H9 (cell line): ENCODE measurements at regions not wholly inside any gene's neighbourhood (a gene's known extent, or its start where the extent isn't known, plus 50 kb on each side); places are given as distances from the start of the nearest gene placed in this dataset.

Source experiments
- DNase-seq: peaks from one replicate; pipeline ENCODE4 v3.0.0-alpha.2; 2017
- H2AFZ ChIP-seq: one replicate; pipeline ENCODE4 v1.6.1; 2013; ENCODE audit warnings: mild to moderate bottlenecking, low read length, control low read depth, moderate library complexity
- H2AK5ac ChIP-seq: 2 replicates; pipeline ENCODE4 v1.6.1; 2013; ENCODE audit warnings: low read length, control low read depth, mixed read lengths; ENCODE audit not compliant: insufficient read length
- H2BK120ac ChIP-seq: one replicate; pipeline ENCODE4 v1.6.1; 2013; ENCODE audit warnings: low read depth, mild to moderate bottlenecking, low read length, control low read depth, inconsistent platforms; ENCODE audit not compliant: poor library complexity, severe bottlenecking
- H2BK12ac ChIP-seq: 2 replicates; pipeline ENCODE4 v1.6.1; 2013; ENCODE audit warnings: low read length, control low read depth, mixed read lengths, low read depth; ENCODE audit not compliant: insufficient read length
- H2BK15ac ChIP-seq: 2 replicates; pipeline ENCODE4 v1.6.1; 2013; ENCODE audit warnings: low read depth, low read length, control low read depth
- H2BK20ac ChIP-seq: one replicate; pipeline ENCODE4 v1.6.1; 2013; ENCODE audit warnings: low read depth, mild to moderate bottlenecking, low read length, control low read depth, inconsistent platforms; ENCODE audit not compliant: poor library complexity, severe bottlenecking
- H2BK5ac ChIP-seq: 2 replicates; pipeline ENCODE4 v1.6.1; 2013; ENCODE audit warnings: low read length, control low read depth, mixed read lengths; ENCODE audit not compliant: insufficient read length
- H3K14ac ChIP-seq: 2 replicates; pipeline ENCODE4 v1.6.1; 2013; ENCODE audit warnings: low read length, control low read depth; ENCODE audit not compliant: insufficient read depth
- H3K18ac ChIP-seq: 2 replicates; pipeline ENCODE4 v1.6.1; 2013; ENCODE audit warnings: low read depth, mild to moderate bottlenecking, mixed read lengths, low read length, control low read depth; ENCODE audit not compliant: insufficient read length
- H3K23ac ChIP-seq: 2 replicates; pipeline ENCODE4 v1.6.1; 2013; ENCODE audit warnings: low read length, control low read depth, mixed read lengths, low read depth; ENCODE audit not compliant: insufficient read length
- H3K23me2 ChIP-seq: 2 replicates; pipeline ENCODE4 v1.6.1; 2013; ENCODE audit warnings: low read depth, mild to moderate bottlenecking, mixed read lengths, low read length, control low read depth; ENCODE audit not compliant: insufficient read length, poor library complexity, severe bottlenecking
- H3K27ac ChIP-seq: 2 replicates; pipeline ENCODE4 v1.5.1; 2013; ENCODE audit warnings: low read length, control low read depth, mixed read lengths, low read depth; ENCODE audit not compliant: insufficient read length
- H3K27me3 ChIP-seq: 2 replicates; pipeline ENCODE4 v1.6.1; 2013; ENCODE audit warnings: low read length, control low read depth, inconsistent platforms; ENCODE audit not compliant: insufficient read depth
- H3K4ac ChIP-seq: 2 replicates; pipeline ENCODE4 v1.6.1; 2013; ENCODE audit warnings: low read depth, mild to moderate bottlenecking, control low read depth, inconsistent platforms, low read length, moderate library complexity
- H3K4me1 ChIP-seq: 2 replicates; pipeline ENCODE4 v1.6.1; 2013; ENCODE audit warnings: low read length, control low read depth, inconsistent platforms; ENCODE audit not compliant: insufficient read depth
- H3K4me2 ChIP-seq: 2 replicates; pipeline ENCODE4 v1.6.1; 2013; ENCODE audit warnings: low read length, control low read depth, mixed read lengths; ENCODE audit not compliant: insufficient read length, insufficient read depth
- H3K56ac ChIP-seq: 2 replicates; pipeline ENCODE4 v1.6.1; 2013; ENCODE audit warnings: low read depth, mild to moderate bottlenecking, mixed read lengths, low read length, control low read depth; ENCODE audit not compliant: insufficient read length
- H3K79me1 ChIP-seq: 2 replicates; pipeline ENCODE4 v1.6.1; 2013; ENCODE audit warnings: low read depth, mild to moderate bottlenecking, moderate library complexity, low read length, control low read depth, inconsistent platforms; ENCODE audit not compliant: insufficient read depth, poor library complexity, severe bottlenecking
- H3K79me2 ChIP-seq: 2 replicates; pipeline ENCODE4 v1.6.1; 2013; ENCODE audit warnings: low read length, control low read depth, inconsistent platforms; ENCODE audit not compliant: insufficient read depth
- H3K9ac ChIP-seq: 2 replicates; pipeline ENCODE4 v1.6.1; 2013; ENCODE audit warnings: low read length, control low read depth, mixed read lengths; ENCODE audit not compliant: insufficient read length; ENCODE audit errors: extremely low read depth
- H3K9me3 ChIP-seq: one replicate; pipeline ENCODE4 v1.6.1; 2013; ENCODE audit warnings: low read depth, low read length, inconsistent platforms; ENCODE audit not compliant: control insufficient read depth
- H3T11ph ChIP-seq: one replicate; pipeline ENCODE4 v1.6.1; 2013; ENCODE audit warnings: mild to moderate bottlenecking, low read length, control low read depth, inconsistent platforms
- H4K20me1 ChIP-seq: one replicate; pipeline ENCODE4 v1.6.1; 2013; ENCODE audit not compliant: control insufficient read depth, insufficient read length, insufficient read depth
- H4K5ac ChIP-seq: 2 replicates; pipeline ENCODE4 v1.6.1; 2013; ENCODE audit warnings: low read depth, mild to moderate bottlenecking, mixed read lengths, low read length, control low read depth; ENCODE audit not compliant: insufficient read length
- H4K8ac ChIP-seq: replicated peaks from 2 replicates; pipeline ENCODE4 v1.6.1; 2013; ENCODE audit warnings: low read length, control low read depth, mixed read lengths, low read depth; ENCODE audit not compliant: insufficient read length
- H4K91ac ChIP-seq: 2 replicates; pipeline ENCODE4 v1.6.1; 2013; ENCODE audit warnings: low read depth, mild to moderate bottlenecking, moderate library complexity, mixed read lengths, low read length, control low read depth; ENCODE audit not compliant: insufficient read length
- H3K27ac Mint-ChIP-seq, 3 experiments: 2 replicates in 2 of 3; 3 replicates in 1 of 3; pipeline ENCODE4 v1.8.0; 2020 to 2021; ENCODE audit warnings: mixed read lengths in 3 of 3, mild to moderate bottlenecking in 1 of 3, moderate library complexity in 1 of 3
- H3K27me3 Mint-ChIP-seq: 2 replicates; pipeline ENCODE4 v1.8.0; 2021; ENCODE audit warnings: low read depth, mild to moderate bottlenecking, moderate library complexity, mixed read lengths
- H3K36me3 Mint-ChIP-seq, 3 experiments: 2 replicates in 2 of 3; 3 replicates in 1 of 3; pipeline ENCODE4 v1.8.0; 2020 to 2021; ENCODE audit warnings: low read depth in 3 of 3, mixed read lengths in 3 of 3; ENCODE audit not compliant: insufficient read depth in 1 of 3
- H3K4me1 Mint-ChIP-seq, 2 experiments: 2 replicates each; pipeline ENCODE4 v1.8.0; 2020; ENCODE audit warnings: mixed read lengths in 2 of 2
- H3K4me3 Mint-ChIP-seq, 2 experiments: 2 replicates in 1 of 2; 3 replicates in 1 of 2; pipeline ENCODE4 v1.8.0; 2020 to 2021; ENCODE audit warnings: mild to moderate bottlenecking in 2 of 2, mixed read lengths in 2 of 2, moderate library complexity in 1 of 2
- H3K9me3 Mint-ChIP-seq, 2 experiments: 2 replicates in 1 of 2; 3 replicates in 1 of 2; pipeline ENCODE4 v1.8.0; 2020; ENCODE audit warnings: mild to moderate bottlenecking in 2 of 2, mixed read lengths in 2 of 2, moderate library complexity in 1 of 2
- WGBS: extraction: QIAGEN DNeasy Blood & Tissue Kit; methylation state at CpG from one replicate; pipeline ENCODE4 v1.1.7; 2013; ENCODE audit warnings: missing lambda C conversion rate, low lambda C conversion rate, mixed read lengths; ENCODE audit not compliant: insufficient read length; ENCODE audit errors: extremely low coverage; 5-methylcytosine and 5-hydroxymethylcytosine counted together
- TF ChIP-seq, protein P1 (sequence below): fragments of 200-600 bp; sonication (generic); conservative IDR thresholded peaks from 3 replicates; pipeline ENCODE4 v1.8.0; 2021; ENCODE audit warnings: antibody characterized with exemption, mild to moderate bottlenecking

DNA sequence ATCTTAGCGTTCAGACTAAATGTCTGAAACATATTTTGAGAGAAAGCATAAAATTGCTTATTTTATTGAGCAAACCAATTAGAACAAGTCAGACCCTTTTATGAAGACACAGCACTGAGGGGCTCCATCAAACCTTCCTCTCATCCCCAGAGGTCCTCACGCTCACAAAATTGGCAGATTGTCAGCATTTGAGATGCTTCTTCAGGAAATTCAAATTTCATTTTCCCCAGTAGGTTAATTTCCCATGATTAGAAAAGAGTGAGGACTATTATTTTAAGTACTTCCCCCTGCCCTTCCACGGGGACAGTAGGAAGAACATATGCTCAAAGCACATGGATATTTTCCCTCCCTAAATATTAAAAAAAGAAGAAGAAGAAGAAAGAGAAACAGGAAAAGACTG, 851.8 kb downstream of the BRD1 start:
- no peaks in the 10 kb centered on the region for H3K79me1 ChIP-seq
- Mint-ChIP-seq H3K27ac (no peak overlapping the region), H3K4me1 (peaks cover 20 to 23% of the 10 kb centered on the region in 2 experiments), H3K9me3 (peaks cover 10 to 11% of the 10 kb centered on the region in 2 experiments), H3K36me3 (peaks cover 2 to 8% (median 2%) of the 10 kb centered on the region in 3 experiments; a peak in 5 of 7 replicates), H3K4me3 (no peak overlapping the region), H3K27me3 (peaks cover 26% of the 10 kb centered on the region)
- no peaks in the 10 kb centered on the region for H4K20me1 ChIP-seq
- H2BK5ac ChIP-seq = no peak overlapping the region
- H3K23ac ChIP-seq = no peak overlapping the region
- WGBS = no CpG with 5 or more reads among the region's 3 CpGs
- H3K9me3 ChIP-seq = no peaks in the 10 kb centered on the region
- DNase-seq = no peak
- H2BK12ac ChIP-seq = no peak overlapping the region
- no peak overlapping the region for H2BK15ac ChIP-seq
- H3K9ac ChIP-seq = no peak overlapping the region
- no peak overlapping the region for H2BK20ac ChIP-seq
- no peak overlapping the region for H3K56ac ChIP-seq
- no peak overlapping the region for H4K91ac ChIP-seq
- H3K14ac ChIP-seq = no peak overlapping the region
- H3K27ac ChIP-seq = no peak overlapping the region
- H4K5ac ChIP-seq = no peak overlapping the region
- no peak overlapping the region for H2BK120ac ChIP-seq
- no peaks in the 10 kb centered on the region for H3K27me3 ChIP-seq
- H4K8ac ChIP-seq = no peak overlapping the region
- H3K4me2 ChIP-seq = no peak overlapping the region
- no peak overlapping the region for H2AK5ac ChIP-seq
- no peak overlapping the region for H3K4ac ChIP-seq
- TF ChIP-seq, protein P1, sequence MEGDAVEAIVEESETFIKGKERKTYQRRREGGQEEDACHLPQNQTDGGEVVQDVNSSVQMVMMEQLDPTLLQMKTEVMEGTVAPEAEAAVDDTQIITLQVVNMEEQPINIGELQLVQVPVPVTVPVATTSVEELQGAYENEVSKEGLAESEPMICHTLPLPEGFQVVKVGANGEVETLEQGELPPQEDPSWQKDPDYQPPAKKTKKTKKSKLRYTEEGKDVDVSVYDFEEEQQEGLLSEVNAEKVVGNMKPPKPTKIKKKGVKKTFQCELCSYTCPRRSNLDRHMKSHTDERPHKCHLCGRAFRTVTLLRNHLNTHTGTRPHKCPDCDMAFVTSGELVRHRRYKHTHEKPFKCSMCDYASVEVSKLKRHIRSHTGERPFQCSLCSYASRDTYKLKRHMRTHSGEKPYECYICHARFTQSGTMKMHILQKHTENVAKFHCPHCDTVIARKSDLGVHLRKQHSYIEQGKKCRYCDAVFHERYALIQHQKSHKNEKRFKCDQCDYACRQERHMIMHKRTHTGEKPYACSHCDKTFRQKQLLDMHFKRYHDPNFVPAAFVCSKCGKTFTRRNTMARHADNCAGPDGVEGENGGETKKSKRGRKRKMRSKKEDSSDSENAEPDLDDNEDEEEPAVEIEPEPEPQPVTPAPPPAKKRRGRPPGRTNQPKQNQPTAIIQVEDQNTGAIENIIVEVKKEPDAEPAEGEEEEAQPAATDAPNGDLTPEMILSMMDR = no peak
- H3K79me2 ChIP-seq = no peaks in the 10 kb centered on the region
- H3K4me1 ChIP-seq = no peaks in the 10 kb centered on the region
- H2AFZ ChIP-seq = no peak overlapping the region
- no peak overlapping the region for H3T11ph ChIP-seq
- no peak overlapping the region for H3K18ac ChIP-seq
- H3K23me2 ChIP-seq = no peaks in the 10 kb centered on the region
